HFFc6 (cell line): ENCODE measurements at regions not wholly inside any gene's neighbourhood (a gene's known extent, or its start where the extent isn't known, plus 50 kb on each side); places are given as distances from the start of the nearest gene placed in this dataset.

Source experiments
- DNase-seq: peaks from one replicate; pipeline ENCODE4 v3.0.0-alpha.2; 2018
- H3K27ac Mint-ChIP-seq: 2 replicates; pipeline ENCODE4 v1.8.0; 2020; ENCODE audit warnings: mild to moderate bottlenecking, mixed read lengths
- H3K27me3 Mint-ChIP-seq: 2 replicates; pipeline ENCODE4 v1.8.0; 2021; ENCODE audit warnings: mild to moderate bottlenecking, moderate library complexity, mixed read lengths; ENCODE audit not compliant: insufficient read depth
- H3K36me3 Mint-ChIP-seq: 2 replicates; pipeline ENCODE4 v1.8.0; 2021; ENCODE audit warnings: low read depth, mixed read lengths
- H3K4me1 Mint-ChIP-seq: 2 replicates; pipeline ENCODE4 v1.8.0; 2020; ENCODE audit warnings: low read depth, mixed read lengths
- H3K4me3 Mint-ChIP-seq: 2 replicates; pipeline ENCODE4 v1.8.0; 2020; ENCODE audit warnings: mild to moderate bottlenecking, moderate library complexity, mixed read lengths
- H3K9me3 Mint-ChIP-seq: 2 replicates; pipeline ENCODE4 v1.8.0; 2020; ENCODE audit warnings: mild to moderate bottlenecking, mixed read lengths
- CTCF ChIP-seq: fragments of 200-600 bp; sonication (generic); IDR thresholded peaks from 2 replicates; pipeline ENCODE4 v1.5.0; 2021; ENCODE audit warnings: antibody characterized with exemption, mild to moderate bottlenecking

GRCh38 chr2:146853741-146854444 is 990.9 kb upstream of the ACVR2A start:
- Mint-ChIP-seq H3K4me1 (no peaks in the 10 kb centered on the region), H3K27ac (no peak overlapping the region), H3K4me3 (no peak overlapping the region), H3K36me3 (no peaks in the 10 kb centered on the region), H3K27me3 (no peaks in the 10 kb centered on the region), H3K9me3 (peaks cover 37% of the 10 kb centered on the region)
- TF ChIP-seq CTCF, result no peak
- DNase-seq, result no peak

GRCh38 chr2:146852661-146853060 is 992.2 kb upstream of the ACVR2A start:
- no peak overlapping the region for H3K4me3 Mint-ChIP-seq
- H3K36me3 Mint-ChIP-seq, result no peaks in the 10 kb centered on the region
- peaks cover 30% of the 10 kb centered on the region for H3K9me3 Mint-ChIP-seq
- no peak for TF ChIP-seq CTCF
- H3K27me3 Mint-ChIP-seq, result no peaks in the 10 kb centered on the region
- no peak for DNase-seq
- no peak overlapping the region for H3K27ac Mint-ChIP-seq
- H3K4me1 Mint-ChIP-seq, result no peaks in the 10 kb centered on the region

- Mint-ChIP-seq H3K9me3 (peaks cover 24% of the 10 kb centered on the region), H3K36me3 (no peaks in the 10 kb centered on the region), H3K4me3 (no peak overlapping the region), H3K4me1 (no peaks in the 10 kb centered on the region), H3K27ac (no peak overlapping the region), H3K27me3 (no peaks in the 10 kb centered on the region)
- no peak for DNase-seq
- no peak for TF ChIP-seq CTCF
Observed at GRCh38 chr2:146850746-146851145, 994.1 kb upstream of the ACVR2A start.

- Mint-ChIP-seq H3K36me3 (no peaks in the 10 kb centered on the region), H3K4me3 (no peak overlapping the region), H3K9me3 (peaks cover 15% of the 10 kb centered on the region), H3K27ac (no peak overlapping the region), H3K4me1 (no peaks in the 10 kb centered on the region), H3K27me3 (no peaks in the 10 kb centered on the region)
- no peak for DNase-seq
- TF ChIP-seq CTCF, result no peak
Observed at GRCh38 chr2:146847846-146848245, 997.0 kb upstream of the ACVR2A start.

GRCh38 chr2:146844226-146844990 is 1000.4 kb upstream of the ACVR2A start:
- no peak for DNase-seq

More at GRCh38 chr2:146844226-146844990, 1000.4 kb upstream of the ACVR2A start:
- no peaks in the 10 kb centered on the region for H3K4me1 Mint-ChIP-seq
- peaks cover 17% of the 10 kb centered on the region for H3K9me3 Mint-ChIP-seq
- no peaks in the 10 kb centered on the region for H3K27me3 Mint-ChIP-seq
- peaks cover 5% of the 10 kb centered on the region; the same call in 1 of the 2 replicates for H3K36me3 Mint-ChIP-seq
- H3K27ac Mint-ChIP-seq, result no peak overlapping the region
- TF ChIP-seq CTCF, result no peak
- H3K4me3 Mint-ChIP-seq, result no peak overlapping the region
